Stimulated activated naive CD8-positive, alpha-beta T cell treated with anti-CD3 and anti-CD28 coated beads, Interleukin-15, Interleukin-2, amounts not matched to agents 100 U/mL and 50 U/mL, for 24 hours (primary cell): ENCODE measurements at regions not wholly inside any gene's neighbourhood (a gene's known extent, or its start where the extent isn't known, plus 50 kb on each side); places are given as distances from the start of the nearest gene placed in this dataset.

ENCODE experiments used
- ATAC-seq: fragments of 150-1000 bp; cut with Tn5 transposase; one replicate; pipeline ENCODE4 v1.10.0; 2021
- DNase-seq: peaks from one replicate; pipeline ENCODE4 v3.0.0; 2021

GRCh38 chr1:29812408-29813135 lies 576.2 kb downstream of the PTPRU start:
- no peak for DNase-seq
- ATAC-seq = no peak

GRCh38 chr1:29811727-29812407 lies 575.5 kb downstream of the PTPRU start:
- ATAC-seq = no peak
- no peak for DNase-seq

- no peak for DNase-seq
These were observed 574.9 kb downstream of the PTPRU start for GRCh38 chr1:29811247-29811646.

GRCh38 chr1:29810121-29811120 lies 574.1 kb downstream of the PTPRU start:
- DNase-seq (no peak), ATAC-seq (no peak)

More at GRCh38 chr1:29811247-29811646, 574.9 kb downstream of the PTPRU start:
- ATAC-seq = no peak

GRCh38 chr1:29809446-29810120 lies 573.3 kb downstream of the PTPRU start:
- no peak for ATAC-seq

GRCh38 chr1:29808141-29808995 lies 572.0 kb downstream of the PTPRU start:
- no peak for DNase-seq
- ATAC-seq = no peak

More at GRCh38 chr1:29809446-29810120, 573.3 kb downstream of the PTPRU start:
- DNase-seq = no peak

GRCh38 chr1:29807689-29808088 lies 571.4 kb downstream of the PTPRU start:
- ATAC-seq (no peak), DNase-seq (no peak)

- DNase-seq = no peak
- ATAC-seq = no peak
These were observed 570.5 kb downstream of the PTPRU start for GRCh38 chr1:29806646-29807319.

- no peak for ATAC-seq
- no peak for DNase-seq
These were observed 569.5 kb downstream of the PTPRU start for GRCh38 chr1:29805896-29806160.

GRCh38 chr1:29805122-29805895 lies 569.0 kb downstream of the PTPRU start:
- ATAC-seq = no peak
- DNase-seq = no peak

GRCh38 chr1:29804181-29804899 lies 568.0 kb downstream of the PTPRU start:
- no peak for ATAC-seq
- no peak for DNase-seq

GRCh38 chr1:29803486-29803885 lies 567.2 kb downstream of the PTPRU start:
- DNase-seq = no peak
- ATAC-seq = no peak

GRCh38 chr1:29802181-29803068 lies 566.1 kb downstream of the PTPRU start:
- ATAC-seq = no peak
- no peak for DNase-seq

GRCh38 chr1:29801561-29801973 lies 565.2 kb downstream of the PTPRU start:
- ATAC-seq = no peak

GRCh38 chr1:29801003-29801402 lies 564.7 kb downstream of the PTPRU start:
- no peak for ATAC-seq
- DNase-seq = no peak

More at GRCh38 chr1:29801561-29801973, 565.2 kb downstream of the PTPRU start:
- DNase-seq = no peak

- ATAC-seq (no peak), DNase-seq (no peak)
These were observed 564.2 kb downstream of the PTPRU start for GRCh38 chr1:29800522-29800956.

- ATAC-seq = no peak
- no peak for DNase-seq
These were observed 563.8 kb downstream of the PTPRU start for GRCh38 chr1:29800120-29800519.
